ENCODE measurements at regions not wholly inside any gene's neighbourhood (a gene's known extent, or its start where the extent isn't known, plus 50 kb on each side); places are given as distances from the start of the nearest gene placed in this dataset.

GRCh38 chr5:62795926-62796325, 217.3 kb downstream of the LRRC70 start:
- no peak for DNase-seq
- Mint-ChIP-seq H3K27ac (no peak overlapping the region), H3K27me3 (ENCODE audit: low read depth in 3 of 3) (peaks cover 0 to 3% (median 1%) of the 10 kb centered on the region in 3 donors)

GRCh38 chr5:62794456-62794855, 215.8 kb downstream of the LRRC70 start:
- Mint-ChIP-seq H3K27ac (no peak overlapping the region), H3K4me3 (no peak overlapping the region), H3K9me3 (peaks cover 12 to 26% (median 23%) of the 10 kb centered on the region in 7 donors), H3K27me3 (ENCODE audit: low read depth in 3 of 3) (peaks cover 0 to 3% (median 1%) of the 10 kb centered on the region in 3 donors), H3K4me1 (no peaks in the 10 kb centered on the region), H3K36me3 (no peaks in the 10 kb centered on the region)
- Histone ChIP-seq H3K79me2 (ENCODE audit: insufficient read depth, low read length) (no peaks in the 10 kb centered on the region), H3K9me3 (replicated peaks in 1 of 2; ENCODE audit: control insufficient read depth in 1 of 2, insufficient read depth in 1 of 2, low read length in 2 of 2) (peaks cover 14 to 20% of the 10 kb centered on the region in 2 donors), H4K20me1 (ENCODE audit: insufficient read depth, low read length) (no peaks in the 10 kb centered on the region), H3K27ac (ENCODE audit: low read depth in 1 of 2, low read length in 2 of 2) (no peak overlapping the region), H2AFZ (ENCODE audit: insufficient read depth, low read depth, low read length, poor library complexity, severe bottlenecking) (no peak overlapping the region), H3K4me2 (replicated peaks; ENCODE audit: extremely low read depth, low read length, poor library complexity, severe bottlenecking) (no peak overlapping the region), H3K9ac (ENCODE audit: insufficient read depth, low read length, poor library complexity, severe bottlenecking) (no peak overlapping the region), H3K27me3 (ENCODE audit: control insufficient read depth in 2 of 2, insufficient read depth in 2 of 2, low read length in 2 of 2) (no peaks in the 10 kb centered on the region), H3K4me3 (replicated peaks in 1 of 3; ENCODE audit: low read depth in 2 of 3, low read length in 3 of 3) (no peak overlapping the region), H3K36me3 (replicated peaks in 1 of 2; ENCODE audit: control insufficient read depth in 1 of 2, insufficient read depth in 2 of 2, low read length in 2 of 2) (no peaks in the 10 kb centered on the region), H3K4me1 (ENCODE audit: control insufficient read depth in 1 of 2, insufficient read depth in 2 of 2, low read length in 2 of 2) (no peaks in the 10 kb centered on the region)
- no CpG with 5 or more reads among the region's 4 CpGs for WGBS (ENCODE audit: insufficient coverage)
- intact Hi-C loops (cut with micrococcal nuclease) = no loop called here
- DNase-seq = no peak
- TF ChIP-seq CTCF (IDR thresholded peaks at IDR 0.05) = no peak

More at GRCh38 chr5:62795926-62796325, 217.3 kb downstream of the LRRC70 start:
- Mint-ChIP-seq H3K4me1 (no peaks in the 10 kb centered on the region), H3K36me3 (no peaks in the 10 kb centered on the region), H3K4me3 (no peak overlapping the region), H3K9me3 (peaks cover 12 to 26% (median 23%) of the 10 kb centered on the region in 7 donors)
- H3K27ac ChIP-seq (ENCODE audit: low read depth in 1 of 2, low read length in 2 of 2) = no peak overlapping the region
- H3K9ac ChIP-seq (ENCODE audit: insufficient read depth, low read length, poor library complexity, severe bottlenecking) = no peak overlapping the region
- H2AFZ ChIP-seq (ENCODE audit: insufficient read depth, low read depth, low read length, poor library complexity, severe bottlenecking) = no peak overlapping the region
- peaks cover 14 to 20% of the 10 kb centered on the region in 2 donors for H3K9me3 ChIP-seq (replicated peaks in 1 of 2; ENCODE audit: control insufficient read depth in 1 of 2, insufficient read depth in 1 of 2, low read length in 2 of 2)
- no peaks in the 10 kb centered on the region for H3K79me2 ChIP-seq (ENCODE audit: insufficient read depth, low read length)
- intact Hi-C loops (cut with micrococcal nuclease) = no loop called here
- H3K4me3 ChIP-seq (replicated peaks in 1 of 3; ENCODE audit: low read depth in 2 of 3, low read length in 3 of 3) = no peak overlapping the region
- H3K4me2 ChIP-seq (replicated peaks; ENCODE audit: extremely low read depth, low read length, poor library complexity, severe bottlenecking) = no peak overlapping the region
- TF ChIP-seq CTCF (IDR thresholded peaks at IDR 0.05) = no peak
- H3K4me1 ChIP-seq (ENCODE audit: control insufficient read depth in 1 of 2, insufficient read depth in 2 of 2, low read length in 2 of 2) = no peaks in the 10 kb centered on the region
- no peaks in the 10 kb centered on the region for H3K36me3 ChIP-seq (replicated peaks in 1 of 2; ENCODE audit: control insufficient read depth in 1 of 2, insufficient read depth in 2 of 2, low read length in 2 of 2)
- H4K20me1 ChIP-seq (ENCODE audit: insufficient read depth, low read length) = no peaks in the 10 kb centered on the region
- H3K27me3 ChIP-seq (ENCODE audit: control insufficient read depth in 2 of 2, insufficient read depth in 2 of 2, low read length in 2 of 2) = no peaks in the 10 kb centered on the region

Data from CD14-positive monocyte (primary cell).